GM12892 (cell line): ENCODE measurements at regions not wholly inside any gene's neighbourhood (a gene's known extent, or its start where the extent isn't known, plus 50 kb on each side); places are given as distances from the start of the nearest gene placed in this dataset.

Source experiments
- DNase-seq: peaks from one replicate; pipeline ENCODE4 v3.0.0; 2011; ENCODE audit not compliant: insufficient read length
- FAIRE-seq: peaks from 2 replicates; lab custom pipeline; 2011; peaks lifted over from hg19 to GRCh38; lab: Jason Lieb, UNC
- POLR2A ChIP-seq: IDR thresholded peaks from 2 replicates; pipeline ENCODE4 v1.6.1; 2011; ENCODE audit warnings: low read depth, low read length, control low read depth
- POLR2AphosphoS5 ChIP-seq: IDR thresholded peaks from 2 replicates; pipeline ENCODE4 v1.6.1; 2011; ENCODE audit warnings: low read depth, low read length, control low read depth
- TAF1 ChIP-seq: IDR thresholded peaks from 2 replicates; pipeline ENCODE4 v1.6.1; 2011; ENCODE audit warnings: low read depth, mild to moderate bottlenecking, control low read depth, low read length, borderline replicate concordance

- no peak for FAIRE-seq
- DNase-seq = no peak
- TF ChIP-seq POLR2A = no peak
- TF ChIP-seq POLR2AphosphoS5 = no peak
- TF ChIP-seq TAF1 = no peak
Measured at GRCh38 chr13:39273953-39274738, 235.9 kb downstream of the NHLRC3 start.

GRCh38 chr13:39274739-39275325 is 236.6 kb downstream of the NHLRC3 start:
- FAIRE-seq = no peak
- no peak for DNase-seq
- TF ChIP-seq POLR2AphosphoS5 = no peak
- no peak for TF ChIP-seq TAF1
- TF ChIP-seq POLR2A = no peak

- FAIRE-seq = no peak
- no peak for DNase-seq
- no peak for TF ChIP-seq POLR2A
- no peak for TF ChIP-seq TAF1
- no peak for TF ChIP-seq POLR2AphosphoS5
Measured at GRCh38 chr13:39279077-39279476, 240.8 kb downstream of the NHLRC3 start.

- no peak for TF ChIP-seq TAF1
- no peak for TF ChIP-seq POLR2A
- no peak for TF ChIP-seq POLR2AphosphoS5
- DNase-seq (no peak), FAIRE-seq (no peak)
Measured at GRCh38 chr13:39281539-39282150, 243.4 kb downstream of the NHLRC3 start.

GRCh38 chr13:39282400-39282972 is 244.2 kb downstream of the NHLRC3 start:
- TF ChIP-seq POLR2A = no peak
- no peak for TF ChIP-seq POLR2AphosphoS5
- no peak for TF ChIP-seq TAF1
- FAIRE-seq (peak; percentile 92), DNase-seq (no peak)

- FAIRE-seq (no peak), DNase-seq (no peak)
- TF ChIP-seq POLR2A (no peak), TAF1 (no peak), POLR2AphosphoS5 (no peak)
Measured at GRCh38 chr13:39283072-39283471, 244.8 kb downstream of the NHLRC3 start.

- TF ChIP-seq POLR2AphosphoS5 (no peak), POLR2A (no peak), TAF1 (no peak)
- DNase-seq (no peak), FAIRE-seq (no peak)
Measured at GRCh38 chr13:39284801-39285388, 246.6 kb downstream of the NHLRC3 start.
